Kidney (tissue), 13 donors: ENCODE measurements at regions not wholly inside any gene's neighbourhood (a gene's known extent, or its start where the extent isn't known, plus 50 kb on each side); places are given as distances from the start of the nearest gene placed in this dataset.

Experiments used
- DNase-seq, 5 donors: peaks; one replicate each; pipeline ENCODE4 v3.0.0-alpha.2; 2013 to 2020
- FAIRE-seq: peaks from 2 replicates; lab custom pipeline; 2012; peaks lifted over from hg19 to GRCh38; lab: Jason Lieb, UNC
- H3K27ac ChIP-seq, 2 donors: one replicate each; pipeline ENCODE4 v1.7.0; 2013; ENCODE audit warnings: low read depth in 2 of 2, low read length in 2 of 2, inconsistent platforms in 1 of 2
- H3K27me3 ChIP-seq: one replicate; pipeline ENCODE4 v1.7.1; 2013; ENCODE audit warnings: low read length, inconsistent platforms; ENCODE audit not compliant: control insufficient read depth, insufficient read depth
- H3K36me3 ChIP-seq, 3 donors: one replicate each; pipeline versions ENCODE4 v1.7.0 to v1.7.1; 2013; ENCODE audit warnings: low read length in 3 of 3, control low read depth in 1 of 3, inconsistent platforms in 1 of 3; ENCODE audit not compliant: insufficient read depth in 3 of 3, control insufficient read depth in 2 of 3
- H3K4me1 ChIP-seq, 3 donors: one replicate each; pipeline versions ENCODE4 v1.7.0 to v1.7.1; 2013; ENCODE audit warnings: low read length in 3 of 3, inconsistent platforms in 1 of 3, low read depth in 1 of 3; ENCODE audit not compliant: control insufficient read depth in 2 of 3, insufficient read depth in 2 of 3
- H3K4me3 ChIP-seq, 3 donors: one replicate each; pipeline versions ENCODE4 v1.7.0 to v1.8.1; 2013; ENCODE audit warnings: low read length in 3 of 3, control low read depth in 1 of 3, inconsistent platforms in 1 of 3
- H3K9ac ChIP-seq, 3 donors: one replicate each; pipeline versions ENCODE4 v1.7.0 to v1.7.1; 2013; ENCODE audit warnings: low read length in 3 of 3, control low read depth in 1 of 3, inconsistent platforms in 1 of 3
- H3K9me3 ChIP-seq, 3 donors: one replicate each; pipeline versions ENCODE4 v1.7.0 to v1.7.1; 2013; ENCODE audit warnings: low read length in 3 of 3, control low read depth in 1 of 3, inconsistent platforms in 1 of 3; ENCODE audit not compliant: control insufficient read depth in 2 of 3, insufficient read depth in 1 of 3
- intact Hi-C: fragments of 100-400 bp; cut with DNase I; formaldehyde crosslinking; loops from one replicate; pipeline ENCODE4 v1.11.1; 2022
- TF ChIP-seq, protein P1 (sequence below): IDR thresholded peaks from 3 replicates; pipeline ENCODE4 v1.5.1; 2012; ENCODE audit warnings: mild to moderate bottlenecking, moderate library complexity, borderline replicate concordance; ENCODE audit not compliant: insufficient read depth; ENCODE audit errors: extremely low read depth
- donor health status: control.
- donor health status: control.
- donor health status: control.
- donor health status: control.
- donor health status: control.
- donor health status: DM: yes; HTN: yes; CAD: no.
- donor health status: Normal renal cell carcinoma (clear cell type).

DNA sequence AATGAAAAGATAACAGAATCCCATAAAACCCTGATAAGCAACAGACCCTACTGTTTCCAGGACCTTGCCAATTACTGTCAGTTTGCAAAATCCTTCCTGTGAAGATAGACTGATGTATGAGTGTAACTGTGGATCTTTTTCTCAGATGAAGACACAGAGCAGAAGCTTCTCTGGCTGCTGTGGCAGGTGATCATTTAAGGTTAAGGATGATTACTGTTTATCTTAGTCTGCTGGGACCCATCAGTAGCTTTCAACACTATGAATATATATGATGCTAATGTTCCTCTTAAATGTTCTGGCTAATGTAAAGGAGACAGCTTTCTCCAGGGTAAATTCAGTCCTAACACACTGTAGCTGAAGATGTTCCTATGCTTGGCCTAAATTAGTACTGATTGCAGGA is 56.0 kb upstream of the CTTNBP2 start:
- Histone ChIP-seq H3K4me3 (no peak overlapping the region), H3K27ac (no peak overlapping the region), H3K4me1 (no peaks in the 10 kb centered on the region), H3K36me3 (no peaks in the 10 kb centered on the region), H3K27me3 (no peaks in the 10 kb centered on the region), H3K9ac (no peak overlapping the region), H3K9me3 (peaks cover 0 to 7% (median 0%) of the 10 kb centered on the region in 3 donors)
- FAIRE-seq = no peak
- TF ChIP-seq, protein P1, sequence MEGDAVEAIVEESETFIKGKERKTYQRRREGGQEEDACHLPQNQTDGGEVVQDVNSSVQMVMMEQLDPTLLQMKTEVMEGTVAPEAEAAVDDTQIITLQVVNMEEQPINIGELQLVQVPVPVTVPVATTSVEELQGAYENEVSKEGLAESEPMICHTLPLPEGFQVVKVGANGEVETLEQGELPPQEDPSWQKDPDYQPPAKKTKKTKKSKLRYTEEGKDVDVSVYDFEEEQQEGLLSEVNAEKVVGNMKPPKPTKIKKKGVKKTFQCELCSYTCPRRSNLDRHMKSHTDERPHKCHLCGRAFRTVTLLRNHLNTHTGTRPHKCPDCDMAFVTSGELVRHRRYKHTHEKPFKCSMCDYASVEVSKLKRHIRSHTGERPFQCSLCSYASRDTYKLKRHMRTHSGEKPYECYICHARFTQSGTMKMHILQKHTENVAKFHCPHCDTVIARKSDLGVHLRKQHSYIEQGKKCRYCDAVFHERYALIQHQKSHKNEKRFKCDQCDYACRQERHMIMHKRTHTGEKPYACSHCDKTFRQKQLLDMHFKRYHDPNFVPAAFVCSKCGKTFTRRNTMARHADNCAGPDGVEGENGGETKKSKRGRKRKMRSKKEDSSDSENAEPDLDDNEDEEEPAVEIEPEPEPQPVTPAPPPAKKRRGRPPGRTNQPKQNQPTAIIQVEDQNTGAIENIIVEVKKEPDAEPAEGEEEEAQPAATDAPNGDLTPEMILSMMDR = no peak
- DNase-seq = no peak
- intact Hi-C loops = no loop called here

DNA sequence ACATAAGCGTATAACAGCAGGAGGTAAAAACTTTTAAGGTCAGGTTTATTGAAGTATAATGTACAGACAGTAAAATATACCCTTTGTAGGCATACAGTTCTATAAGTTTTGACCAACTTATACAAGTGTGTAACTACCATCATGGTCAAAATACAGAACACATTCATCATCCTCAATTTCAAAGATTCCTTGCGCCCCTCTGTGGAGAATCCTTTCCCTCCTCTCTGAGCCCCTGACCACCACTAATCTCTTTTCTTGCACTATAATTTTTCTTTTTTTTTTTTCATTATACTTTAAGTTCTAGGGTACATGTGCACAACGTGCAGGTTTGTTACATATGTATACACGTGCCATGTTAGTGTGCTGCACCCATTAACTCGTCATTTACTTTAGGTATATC is 58.1 kb upstream of the CTTNBP2 start:
- FAIRE-seq (no peak), DNase-seq (no peak)
- intact Hi-C loops = no loop called here
- Histone ChIP-seq H3K27ac (no peak overlapping the region), H3K4me3 (no peak overlapping the region), H3K27me3 (no peaks in the 10 kb centered on the region), H3K9me3 (peaks cover 0 to 7% (median 0%) of the 10 kb centered on the region in 3 donors), H3K36me3 (no peaks in the 10 kb centered on the region), H3K9ac (no peak overlapping the region), H3K4me1 (no peaks in the 10 kb centered on the region)
- TF ChIP-seq, protein P1 = no peak

DNA sequence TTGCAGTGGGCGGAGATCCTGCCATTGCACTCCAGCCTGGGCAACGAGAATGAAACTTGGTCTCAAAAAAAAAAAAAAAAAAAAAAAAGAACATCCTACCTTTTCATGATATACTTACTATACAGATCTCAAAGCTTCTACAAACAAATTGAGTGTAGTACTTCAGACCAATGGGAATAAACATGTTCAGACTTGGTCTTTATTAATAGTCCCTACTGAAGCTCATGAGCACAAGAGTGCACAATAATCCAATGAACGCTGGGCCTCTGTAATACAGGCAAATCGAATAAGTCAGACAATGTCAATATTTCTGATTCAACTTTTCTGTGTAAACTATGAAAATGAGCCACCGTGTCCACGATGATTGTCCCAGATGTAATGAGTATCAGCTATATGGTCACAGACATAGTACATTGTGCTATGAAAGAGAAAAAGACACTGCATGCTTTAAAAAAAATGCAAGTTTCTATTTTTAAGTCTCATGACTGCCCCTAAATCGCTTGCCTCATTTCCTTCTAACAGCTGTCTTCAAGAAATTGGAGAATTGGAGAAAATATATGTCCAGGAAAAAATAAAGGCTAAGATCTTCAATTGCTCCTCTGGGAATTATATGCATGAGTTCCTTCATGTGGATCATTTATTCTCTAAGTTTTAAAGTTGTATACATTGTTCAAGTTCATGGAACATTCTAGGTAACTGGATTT is 64.0 kb upstream of the CTTNBP2 start:
- H3K27me3 ChIP-seq = no peaks in the 10 kb centered on the region

More for the DNA sequence above, 64.0 kb upstream of the CTTNBP2 start:
- TF ChIP-seq, protein P1 = no peak
- DNase-seq = no peak
- H3K27ac ChIP-seq = no peak overlapping the region
- no peak overlapping the region for H3K4me3 ChIP-seq
- no peaks in the 10 kb centered on the region for H3K36me3 ChIP-seq
- FAIRE-seq = no peak
- peaks cover 0 to 7% (median 0%) of the 10 kb centered on the region in 3 donors for H3K9me3 ChIP-seq
- H3K9ac ChIP-seq = no peak overlapping the region
- H3K4me1 ChIP-seq = no peaks in the 10 kb centered on the region
- intact Hi-C loops = no loop called here
